ENCODE measurements at regions not wholly inside any gene's neighbourhood (a gene's known extent, or its start where the extent isn't known, plus 50 kb on each side); places are given as distances from the start of the nearest gene placed in this dataset.

DNA sequence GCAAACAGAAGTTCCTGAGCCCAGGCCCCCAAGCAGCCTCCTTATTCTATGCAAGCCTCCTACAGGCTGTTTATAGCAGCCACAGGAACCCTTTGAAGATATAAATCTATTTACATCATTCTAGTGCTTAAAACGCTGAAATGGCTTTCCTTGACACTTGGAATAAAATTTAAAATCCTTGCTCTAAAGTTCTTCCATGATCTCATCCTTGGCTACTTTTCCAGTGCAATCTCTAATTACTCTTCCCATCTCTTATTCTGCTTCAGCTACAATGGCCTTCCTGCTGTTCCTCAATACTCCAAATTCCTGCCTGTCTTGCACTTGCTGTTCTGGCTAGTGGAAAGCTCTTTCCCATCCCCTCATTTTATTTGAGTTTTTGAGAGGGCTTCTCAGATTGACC lies 634.2 kb upstream of the NR3C2 start:
- H3K27me3 Mint-ChIP-seq (ENCODE audit: low read depth, poor library complexity), result peaks cover 3% of the 10 kb centered on the region
- TF ChIP-seq, protein P1, sequence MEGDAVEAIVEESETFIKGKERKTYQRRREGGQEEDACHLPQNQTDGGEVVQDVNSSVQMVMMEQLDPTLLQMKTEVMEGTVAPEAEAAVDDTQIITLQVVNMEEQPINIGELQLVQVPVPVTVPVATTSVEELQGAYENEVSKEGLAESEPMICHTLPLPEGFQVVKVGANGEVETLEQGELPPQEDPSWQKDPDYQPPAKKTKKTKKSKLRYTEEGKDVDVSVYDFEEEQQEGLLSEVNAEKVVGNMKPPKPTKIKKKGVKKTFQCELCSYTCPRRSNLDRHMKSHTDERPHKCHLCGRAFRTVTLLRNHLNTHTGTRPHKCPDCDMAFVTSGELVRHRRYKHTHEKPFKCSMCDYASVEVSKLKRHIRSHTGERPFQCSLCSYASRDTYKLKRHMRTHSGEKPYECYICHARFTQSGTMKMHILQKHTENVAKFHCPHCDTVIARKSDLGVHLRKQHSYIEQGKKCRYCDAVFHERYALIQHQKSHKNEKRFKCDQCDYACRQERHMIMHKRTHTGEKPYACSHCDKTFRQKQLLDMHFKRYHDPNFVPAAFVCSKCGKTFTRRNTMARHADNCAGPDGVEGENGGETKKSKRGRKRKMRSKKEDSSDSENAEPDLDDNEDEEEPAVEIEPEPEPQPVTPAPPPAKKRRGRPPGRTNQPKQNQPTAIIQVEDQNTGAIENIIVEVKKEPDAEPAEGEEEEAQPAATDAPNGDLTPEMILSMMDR (IDR thresholded peaks at IDR 0.05), result no peak
- no peak for DNase-seq
- H3K36me3 Mint-ChIP-seq (ENCODE audit: low read depth), result no peaks in the 10 kb centered on the region
- H3K4me1 Mint-ChIP-seq, result no peaks in the 10 kb centered on the region
- no peaks in the 10 kb centered on the region for H3K9me3 Mint-ChIP-seq
- no peak overlapping the region for H3K4me3 Mint-ChIP-seq
- H3K27ac Mint-ChIP-seq, result no peak overlapping the region

DNA sequence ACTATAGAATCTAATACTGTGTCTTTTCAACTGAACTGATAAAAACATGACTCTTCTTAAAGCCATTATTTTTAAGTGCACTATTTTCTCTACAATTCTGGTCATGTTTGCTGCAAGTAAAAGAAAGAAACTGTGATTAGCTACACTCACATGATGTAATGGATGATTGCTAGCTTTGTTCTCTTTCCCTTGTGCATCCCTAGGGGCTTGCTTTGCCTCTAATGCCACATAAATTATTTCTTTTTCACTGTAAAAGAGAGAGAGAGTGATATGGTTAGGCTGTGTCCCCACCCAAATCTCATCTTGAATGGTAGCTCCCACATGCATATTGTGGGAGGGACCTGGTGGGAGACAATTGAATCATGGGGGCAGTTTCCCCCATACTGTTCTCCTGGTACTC lies 630.2 kb upstream of the NR3C2 start:
- Mint-ChIP-seq H3K4me1 (no peaks in the 10 kb centered on the region), H3K36me3 (ENCODE audit: low read depth) (no peaks in the 10 kb centered on the region), H3K27me3 (ENCODE audit: low read depth, poor library complexity) (peaks cover 3% of the 10 kb centered on the region), H3K4me3 (no peak overlapping the region), H3K27ac (no peak overlapping the region), H3K9me3 (peaks cover 13% of the 10 kb centered on the region)
- TF ChIP-seq, protein P1 (IDR thresholded peaks at IDR 0.05), result no peak
- DNase-seq, result no peak

DNA sequence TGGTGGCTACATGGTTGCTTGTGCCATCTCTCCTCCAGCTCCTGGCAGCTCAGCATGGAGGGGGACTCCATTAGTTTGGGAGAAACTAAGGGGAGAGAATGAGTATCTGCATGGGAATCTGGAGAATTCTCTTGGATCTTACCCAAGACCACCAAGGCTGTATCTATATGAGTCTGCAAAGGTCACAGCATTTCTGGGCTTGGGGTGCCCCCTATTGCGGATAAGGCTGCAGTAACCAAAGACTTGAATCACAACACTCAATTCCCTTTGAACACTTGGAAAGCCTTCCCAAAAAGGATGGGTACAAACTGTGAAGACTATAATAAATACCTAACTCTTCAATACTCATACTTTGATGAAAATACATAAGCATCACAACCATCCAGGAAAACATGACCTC lies 623.5 kb upstream of the NR3C2 start:
- Mint-ChIP-seq H3K4me3 (no peak overlapping the region), H3K9me3 (peaks cover 29% of the 10 kb centered on the region), H3K27ac (no peak overlapping the region), H3K4me1 (no peaks in the 10 kb centered on the region), H3K36me3 (ENCODE audit: low read depth) (no peaks in the 10 kb centered on the region), H3K27me3 (ENCODE audit: low read depth, poor library complexity) (no peaks in the 10 kb centered on the region)
- TF ChIP-seq, protein P1 (IDR thresholded peaks at IDR 0.05), result no peak
- DNase-seq, result no peak

DNA sequence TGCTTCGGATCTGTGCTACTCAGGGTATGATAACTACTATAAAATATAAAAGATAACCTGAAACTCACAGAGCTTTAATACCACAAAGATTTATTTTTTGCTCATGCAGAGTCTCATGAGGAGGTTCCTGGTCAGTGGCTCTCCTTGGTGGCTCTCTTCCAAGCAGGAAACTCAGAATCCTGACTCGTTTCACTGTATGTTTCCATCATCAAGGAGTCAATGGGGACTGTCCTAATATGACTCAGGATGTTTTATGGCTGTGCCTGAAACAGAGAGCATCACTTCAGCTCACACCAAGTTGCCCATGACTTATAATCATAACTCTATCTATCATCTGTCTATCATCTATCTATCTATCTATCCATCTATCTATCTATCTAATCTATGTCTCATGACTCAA lies 620.8 kb upstream of the NR3C2 start:
- H3K27me3 Mint-ChIP-seq (ENCODE audit: low read depth, poor library complexity), result no peaks in the 10 kb centered on the region

DNA sequence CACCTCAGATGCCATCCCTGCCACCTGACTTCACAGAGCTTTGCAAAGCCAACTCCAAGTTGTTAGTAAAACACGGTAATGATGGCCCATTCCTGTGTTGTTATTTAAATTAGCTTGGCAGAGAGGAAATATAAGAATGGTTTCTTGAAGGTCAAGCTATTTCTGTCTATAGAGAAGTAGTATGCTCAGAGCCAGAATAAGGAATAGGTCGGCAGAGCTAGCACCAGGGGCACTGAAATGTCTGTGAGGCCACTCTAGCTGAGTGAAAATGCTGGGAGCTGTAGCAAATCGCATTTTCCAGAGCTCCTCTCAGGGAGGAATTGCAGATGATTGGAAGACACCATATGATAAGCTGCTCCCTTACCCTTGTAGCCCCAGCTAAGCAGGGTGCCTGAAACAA lies 615.4 kb upstream of the NR3C2 start:
- Mint-ChIP-seq H3K27ac (no peak overlapping the region), H3K9me3 (no peaks in the 10 kb centered on the region), H3K36me3 (ENCODE audit: low read depth) (no peaks in the 10 kb centered on the region), H3K27me3 (ENCODE audit: low read depth, poor library complexity) (no peaks in the 10 kb centered on the region), H3K4me3 (no peak overlapping the region), H3K4me1 (no peaks in the 10 kb centered on the region)
- TF ChIP-seq, protein P1 (IDR thresholded peaks at IDR 0.05), result no peak
- no peak for DNase-seq

More for the DNA sequence above, 620.8 kb upstream of the NR3C2 start:
- H3K4me1 Mint-ChIP-seq, result no peaks in the 10 kb centered on the region
- no peak overlapping the region for H3K27ac Mint-ChIP-seq
- no peak overlapping the region for H3K4me3 Mint-ChIP-seq
- DNase-seq, result no peak
- H3K36me3 Mint-ChIP-seq (ENCODE audit: low read depth), result no peaks in the 10 kb centered on the region
- TF ChIP-seq, protein P1 (IDR thresholded peaks at IDR 0.05), result no peak
- H3K9me3 Mint-ChIP-seq, result peaks cover 19% of the 10 kb centered on the region

DNA sequence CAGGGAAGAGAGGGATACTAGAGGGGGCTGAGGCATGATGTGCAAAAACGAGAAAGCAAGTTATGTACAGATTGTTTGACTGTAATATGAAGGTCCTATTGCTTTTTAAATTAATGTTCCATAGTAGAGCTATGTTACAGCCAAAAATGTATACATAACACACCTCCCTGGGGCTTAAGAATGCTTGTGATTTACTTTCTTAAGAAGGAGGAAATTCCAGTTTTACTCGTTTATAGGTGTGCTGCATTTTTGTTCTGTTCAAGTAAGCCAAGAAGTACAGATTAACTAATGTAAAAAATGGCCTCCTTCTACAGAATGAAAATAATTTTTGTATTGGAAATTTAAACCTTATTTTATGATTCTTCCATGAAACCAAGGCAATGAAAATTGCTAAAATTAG lies 614.4 kb upstream of the NR3C2 start:
- H3K4me1 Mint-ChIP-seq, result no peaks in the 10 kb centered on the region
- DNase-seq, result no peak
- H3K9me3 Mint-ChIP-seq, result no peaks in the 10 kb centered on the region
- no peaks in the 10 kb centered on the region for H3K27me3 Mint-ChIP-seq (ENCODE audit: low read depth, poor library complexity)
- TF ChIP-seq, protein P1 (IDR thresholded peaks at IDR 0.05), result no peak
- no peaks in the 10 kb centered on the region for H3K36me3 Mint-ChIP-seq (ENCODE audit: low read depth)
- H3K27ac Mint-ChIP-seq, result no peak overlapping the region
- no peak overlapping the region for H3K4me3 Mint-ChIP-seq

Measured in nephron progenitor cell (in vitro differentiated cells).